ENCODE measurements at regions not wholly inside any gene's neighbourhood (a gene's known extent, or its start where the extent isn't known, plus 50 kb on each side); places are given as distances from the start of the nearest gene placed in this dataset.

- ATAC-seq (no peak), DNase-seq (no peak)
- ChIA-PET CTCF (no interaction called here), POLR2A (no interaction called here)
- Mint-ChIP-seq H3K36me3 (peaks cover 0 to under 1% (median 0%) of the 10 kb centered on the region in 5 donors), H3K27ac (no peak overlapping the region), H3K4me1 (peaks cover 0 to 3% (median 0%) of the 10 kb centered on the region in 7 donors), H3K9me3 (peaks cover 0 to 12% (median 5%) of the 10 kb centered on the region in 11 donors), H3K27me3 (peaks cover 0 to 14% (median 0%) of the 10 kb centered on the region in 5 donors), H3K4me3 (no peak overlapping the region)
- intact Hi-C loops (cut with micrococcal nuclease) = no loop called here
- Histone ChIP-seq H3K4me1 (ENCODE audit: control insufficient read depth in 2 of 2, insufficient read depth in 2 of 2, low read length in 2 of 2) (no peaks in the 10 kb centered on the region), H3K36me3 (ENCODE audit: control insufficient read depth in 2 of 3, insufficient read depth in 3 of 3, low read length in 3 of 3) (no peaks in the 10 kb centered on the region), H3K27ac (ENCODE audit: low read depth, low read length) (no peak overlapping the region), H3K4me3 (ENCODE audit: low read length) (no peak overlapping the region), H3K9me3 (ENCODE audit: control insufficient read depth in 2 of 3, low read length in 3 of 3) (no peaks in the 10 kb centered on the region), H3K27me3 (ENCODE audit: control insufficient read depth in 2 of 2, insufficient read depth in 2 of 2, low read length in 2 of 2) (no peaks in the 10 kb centered on the region)
These were observed 328.4 kb downstream of the RAB3C start for GRCh38 chr5:58911270-58911669.

- H3K27ac Mint-ChIP-seq = no peak overlapping the region
- ChIA-PET CTCF (no interaction called here), POLR2A (no interaction called here)
- intact Hi-C loops (cut with micrococcal nuclease) = no loop called here
- no peak overlapping the region for H3K27ac ChIP-seq (ENCODE audit: low read depth, low read length)
- DNase-seq (no peak), ATAC-seq (no peak)
- peaks cover 0 to 3% (median 0%) of the 10 kb centered on the region in 7 donors for H3K4me1 Mint-ChIP-seq
- no peaks in the 10 kb centered on the region for H3K36me3 ChIP-seq (ENCODE audit: control insufficient read depth in 2 of 3, insufficient read depth in 3 of 3, low read length in 3 of 3)
- H3K4me3 ChIP-seq (ENCODE audit: low read length) = no peak overlapping the region
- no peak overlapping the region for H3K4me3 Mint-ChIP-seq
- no peaks in the 10 kb centered on the region for H3K4me1 ChIP-seq (ENCODE audit: control insufficient read depth in 2 of 2, insufficient read depth in 2 of 2, low read length in 2 of 2)
- H3K27me3 ChIP-seq (ENCODE audit: control insufficient read depth in 2 of 2, insufficient read depth in 2 of 2, low read length in 2 of 2) = no peaks in the 10 kb centered on the region
- H3K27me3 Mint-ChIP-seq = peaks cover 0 to 15% (median 0%) of the 10 kb centered on the region in 5 donors
- peaks cover 0 to 6% (median 3%) of the 10 kb centered on the region in 11 donors for H3K9me3 Mint-ChIP-seq
- no peaks in the 10 kb centered on the region for H3K36me3 Mint-ChIP-seq
- no peaks in the 10 kb centered on the region for H3K9me3 ChIP-seq (ENCODE audit: control insufficient read depth in 2 of 3, low read length in 3 of 3)
These were observed 329.2 kb downstream of the RAB3C start for GRCh38 chr5:58912116-58912515.

GRCh38 chr5:58913406-58913990 lies 330.6 kb downstream of the RAB3C start:
- no peak overlapping the region for H3K4me3 Mint-ChIP-seq
- Histone ChIP-seq H3K27me3 (ENCODE audit: control insufficient read depth in 2 of 2, insufficient read depth in 2 of 2, low read length in 2 of 2) (no peaks in the 10 kb centered on the region), H3K9me3 (ENCODE audit: control insufficient read depth in 2 of 3, low read length in 3 of 3) (no peaks in the 10 kb centered on the region), H3K4me3 (ENCODE audit: low read length) (no peak overlapping the region), H3K27ac (ENCODE audit: low read depth, low read length) (no peak overlapping the region), H3K36me3 (ENCODE audit: control insufficient read depth in 2 of 3, insufficient read depth in 3 of 3, low read length in 3 of 3) (no peaks in the 10 kb centered on the region), H3K4me1 (ENCODE audit: control insufficient read depth in 2 of 2, insufficient read depth in 2 of 2, low read length in 2 of 2) (no peaks in the 10 kb centered on the region)
- intact Hi-C loops (cut with micrococcal nuclease) = no loop called here
- DNase-seq = no peak
- peaks cover 0 to 15% (median 0%) of the 10 kb centered on the region in 5 donors for H3K27me3 Mint-ChIP-seq
- no peaks in the 10 kb centered on the region for H3K36me3 Mint-ChIP-seq
- H3K9me3 Mint-ChIP-seq = peaks cover 0 to 5% (median 3%) of the 10 kb centered on the region in 11 donors
- ATAC-seq = no peak
- ChIA-PET POLR2A (no interaction called here), CTCF (no interaction called here)
- no peak overlapping the region for H3K27ac Mint-ChIP-seq
- H3K4me1 Mint-ChIP-seq = peaks cover 0 to 3% (median 0%) of the 10 kb centered on the region in 7 donors

GRCh38 chr5:58918021-58918729 lies 335.3 kb downstream of the RAB3C start:
- DNase-seq = no peak
- H3K27me3 Mint-ChIP-seq = peaks cover 0 to 9% (median 0%) of the 10 kb centered on the region in 5 donors
- Histone ChIP-seq H3K36me3 (ENCODE audit: control insufficient read depth in 2 of 3, insufficient read depth in 3 of 3, low read length in 3 of 3) (no peaks in the 10 kb centered on the region), H3K27me3 (ENCODE audit: control insufficient read depth in 2 of 2, insufficient read depth in 2 of 2, low read length in 2 of 2) (no peaks in the 10 kb centered on the region), H3K27ac (ENCODE audit: low read depth, low read length) (no peak overlapping the region), H3K4me1 (ENCODE audit: control insufficient read depth in 2 of 2, insufficient read depth in 2 of 2, low read length in 2 of 2) (no peaks in the 10 kb centered on the region), H3K9me3 (ENCODE audit: control insufficient read depth in 2 of 3, low read length in 3 of 3) (no peaks in the 10 kb centered on the region), H3K4me3 (ENCODE audit: low read length) (no peak overlapping the region)
- no peaks in the 10 kb centered on the region for H3K9me3 Mint-ChIP-seq
- intact Hi-C loops (cut with micrococcal nuclease) = no loop called here
- POLR2A ChIA-PET = no interaction called here
- peaks cover 0 to 8% (median 3%) of the 10 kb centered on the region in 7 donors for H3K4me1 Mint-ChIP-seq
- no peak overlapping the region for H3K4me3 Mint-ChIP-seq
- no peak overlapping the region for H3K27ac Mint-ChIP-seq
- CTCF ChIA-PET = interaction anchor here (0.7 kb wide), 1 partner anchor 1507 kb away, joined by 4 read pairs; no protein-coding TSS in a partner anchor
- no peaks in the 10 kb centered on the region for H3K36me3 Mint-ChIP-seq
- no peak for ATAC-seq

Data from naive thymus-derived CD4-positive, alpha-beta T cell (primary cell).